HUES48 (cell line): ENCODE measurements at regions not wholly inside any gene's neighbourhood (a gene's known extent, or its start where the extent isn't known, plus 50 kb on each side); places are given as distances from the start of the nearest gene placed in this dataset.
"Not testable (repeated sequence)": the region's sequence is repeated elsewhere in the genome, so short reads cannot be mapped to it uniquely, and the experiment has no call there.

Experiments
- H3K27ac ChIP-seq: one replicate; pipeline ENCODE4 v1.7.0; 2013; ENCODE audit warnings: low read depth, low read length, inconsistent platforms
- H3K27me3 ChIP-seq: 2 replicates; pipeline ENCODE4 v1.6.1; 2013; ENCODE audit warnings: mild to moderate bottlenecking, low read length; ENCODE audit not compliant: control insufficient read depth, insufficient read depth
- H3K36me3 ChIP-seq: 2 replicates; pipeline ENCODE4 v1.6.1; 2013; ENCODE audit warnings: low read length; ENCODE audit not compliant: control insufficient read depth, insufficient read depth
- H3K4me1 ChIP-seq: 2 replicates; pipeline ENCODE4 v1.6.1; 2013; ENCODE audit warnings: mild to moderate bottlenecking, low read length; ENCODE audit not compliant: control insufficient read depth, insufficient read depth
- H3K4me3 ChIP-seq: 2 replicates; pipeline ENCODE4 v1.5.1; 2013; ENCODE audit warnings: mild to moderate bottlenecking, low read depth, low read length
- H3K9ac ChIP-seq: 2 replicates; pipeline ENCODE4 v1.6.1; 2013; ENCODE audit warnings: mild to moderate bottlenecking, low read depth, low read length, moderate library complexity
- H3K9me3 ChIP-seq: 2 replicates; pipeline ENCODE4 v1.6.1; 2013; ENCODE audit warnings: low read length; ENCODE audit not compliant: control insufficient read depth, insufficient read depth

GRCh38 chr2:136715146-136715545, 50.2 kb upstream of the THSD7B start:
- Histone ChIP-seq H3K9ac (no peak overlapping the region), H3K9me3 (no peaks in the 10 kb centered on the region), H3K4me1 (no peaks in the 10 kb centered on the region), H3K4me3 (no peak overlapping the region), H3K27me3 (no peaks in the 10 kb centered on the region), H3K27ac (no peak overlapping the region), H3K36me3 (no peaks in the 10 kb centered on the region)

- Histone ChIP-seq H3K4me1 (no peaks in the 10 kb centered on the region), H3K9ac (no peak overlapping the region), H3K9me3 (no peaks in the 10 kb centered on the region), H3K27me3 (no peaks in the 10 kb centered on the region), H3K36me3 (no peaks in the 10 kb centered on the region), H3K27ac (no peak overlapping the region), H3K4me3 (no peak overlapping the region)
Measured at GRCh38 chr2:136714452-136714951, 50.8 kb upstream of the THSD7B start.

- Histone ChIP-seq H3K36me3 (no peaks in the 10 kb centered on the region), H3K9me3 (no peaks in the 10 kb centered on the region), H3K4me1 (no peaks in the 10 kb centered on the region), H3K27ac (no peak overlapping the region), H3K27me3 (no peaks in the 10 kb centered on the region), H3K9ac (no peak overlapping the region), H3K4me3 (no peak overlapping the region)
Measured at GRCh38 chr2:136713739-136714138, 51.6 kb upstream of the THSD7B start.

DNA sequence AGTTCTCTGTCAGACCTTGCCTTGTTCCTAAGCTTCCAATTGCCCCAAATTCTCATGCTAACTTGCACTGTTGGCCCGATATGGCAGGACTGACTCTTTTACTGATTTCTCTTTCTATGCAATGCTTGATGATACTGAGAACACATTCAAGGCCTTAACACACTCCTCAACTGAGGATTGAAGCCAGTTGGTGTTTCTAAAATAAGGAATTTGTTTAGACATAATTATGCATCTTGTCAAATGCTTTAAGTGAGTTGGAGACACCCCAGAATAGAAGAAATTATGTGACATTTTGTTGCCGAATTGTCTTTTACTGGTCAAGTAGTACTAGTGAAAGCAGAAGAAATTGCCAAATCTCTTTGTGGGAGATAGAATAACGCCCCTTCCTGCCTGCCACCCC, 60.0 kb upstream of the THSD7B start:
- Histone ChIP-seq H3K4me3 (no peak overlapping the region), H3K27me3 (no peaks in the 10 kb centered on the region), H3K36me3 (no peaks in the 10 kb centered on the region), H3K27ac (no peak overlapping the region), H3K9ac (no peak overlapping the region), H3K4me1 (no peaks in the 10 kb centered on the region), H3K9me3 (no peaks in the 10 kb centered on the region)

DNA sequence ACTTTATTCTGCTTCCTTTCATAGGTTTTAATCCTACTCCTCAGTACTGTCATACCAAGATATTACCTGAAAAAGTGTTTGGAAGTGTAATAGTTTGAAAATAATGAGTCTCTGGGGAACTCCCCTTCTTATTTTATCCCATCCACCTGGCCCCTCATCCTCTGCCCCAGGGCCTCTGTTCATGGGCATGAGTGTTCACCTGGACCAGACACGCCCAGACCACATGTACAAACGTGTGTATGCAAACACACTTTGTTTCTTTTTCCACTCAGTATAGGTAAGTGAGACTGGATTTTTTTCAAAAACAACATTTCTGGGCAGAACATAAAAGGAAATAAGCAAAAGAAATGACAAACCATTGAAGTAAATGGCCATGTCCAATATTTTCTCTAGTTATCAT, 62.1 kb upstream of the THSD7B start:
- Histone ChIP-seq H3K9ac (no peak overlapping the region), H3K4me1 (no peaks in the 10 kb centered on the region), H3K36me3 (no peaks in the 10 kb centered on the region), H3K4me3 (no peak overlapping the region), H3K9me3 (no peaks in the 10 kb centered on the region; the same call in 1 of the 2 replicates), H3K27ac (no peak overlapping the region), H3K27me3 (no peaks in the 10 kb centered on the region)

GRCh38 chr2:136696438-136696837, 68.9 kb upstream of the THSD7B start:
- Histone ChIP-seq H3K4me1 (no peaks in the 10 kb centered on the region), H3K9ac (no peak overlapping the region), H3K4me3 (no peak overlapping the region), H3K27ac (no peak overlapping the region), H3K27me3 (no peaks in the 10 kb centered on the region), H3K9me3 (no peaks in the 10 kb centered on the region; the same call in 1 of the 2 replicates), H3K36me3 (no peaks in the 10 kb centered on the region)

GRCh38 chr2:136693966-136694365, 71.4 kb upstream of the THSD7B start:
- Histone ChIP-seq H3K9me3 (no peaks in the 10 kb centered on the region), H3K27me3 (no peaks in the 10 kb centered on the region), H3K36me3 (no peaks in the 10 kb centered on the region), H3K27ac (no peak overlapping the region), H3K4me3 (no peak overlapping the region), H3K4me1 (no peaks in the 10 kb centered on the region), H3K9ac (no peak overlapping the region)

DNA sequence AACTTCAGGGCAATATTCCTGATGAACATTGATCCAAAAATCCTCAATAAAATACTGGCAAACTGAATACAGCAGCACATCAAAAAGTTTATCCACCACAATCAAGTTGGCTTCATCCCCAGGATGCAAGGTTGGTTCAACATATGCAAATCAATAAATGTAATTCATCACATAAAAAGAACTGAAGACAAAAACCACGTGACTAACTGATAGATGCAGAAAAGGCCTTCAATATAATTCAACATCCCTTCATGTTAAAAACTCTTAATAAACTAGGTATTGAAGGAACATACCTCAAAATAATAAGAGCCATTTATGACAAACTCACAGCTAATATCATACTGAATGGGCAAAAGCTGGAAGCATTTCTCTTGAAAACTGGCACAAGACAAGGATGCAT, 85.3 kb upstream of the THSD7B start:
- not testable (repeated sequence) for H3K9me3 ChIP-seq, H3K27ac ChIP-seq, H3K36me3 ChIP-seq, H3K4me1 ChIP-seq, H3K27me3 ChIP-seq, H3K9ac ChIP-seq, H3K4me3 ChIP-seq

DNA sequence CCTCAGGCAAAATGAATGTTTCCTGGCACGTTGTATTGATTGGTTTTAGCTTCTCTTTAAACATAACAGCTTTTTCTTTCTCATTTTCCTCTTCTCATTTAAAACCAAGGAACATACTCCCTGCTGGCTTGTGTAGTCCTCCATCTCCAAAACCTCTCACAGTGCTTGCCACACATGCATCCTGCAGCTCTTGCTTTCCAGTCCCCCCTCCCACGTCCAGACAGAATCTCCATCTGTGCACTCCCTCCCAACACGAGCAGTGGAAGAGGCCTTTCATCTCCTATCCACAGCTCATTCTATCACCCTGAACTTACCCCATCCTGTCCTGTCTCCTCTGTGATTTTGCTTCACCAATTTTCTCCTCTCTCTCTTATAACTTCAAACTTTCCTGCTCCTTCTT, 99.6 kb upstream of the THSD7B start:
- no peaks in the 10 kb centered on the region for H3K27me3 ChIP-seq
- H3K4me1 ChIP-seq, result no peaks in the 10 kb centered on the region
- H3K4me3 ChIP-seq, result no peak overlapping the region
- no peak overlapping the region for H3K27ac ChIP-seq
- H3K36me3 ChIP-seq, result no peaks in the 10 kb centered on the region
- no peaks in the 10 kb centered on the region for H3K9me3 ChIP-seq
- no peak overlapping the region for H3K9ac ChIP-seq

DNA sequence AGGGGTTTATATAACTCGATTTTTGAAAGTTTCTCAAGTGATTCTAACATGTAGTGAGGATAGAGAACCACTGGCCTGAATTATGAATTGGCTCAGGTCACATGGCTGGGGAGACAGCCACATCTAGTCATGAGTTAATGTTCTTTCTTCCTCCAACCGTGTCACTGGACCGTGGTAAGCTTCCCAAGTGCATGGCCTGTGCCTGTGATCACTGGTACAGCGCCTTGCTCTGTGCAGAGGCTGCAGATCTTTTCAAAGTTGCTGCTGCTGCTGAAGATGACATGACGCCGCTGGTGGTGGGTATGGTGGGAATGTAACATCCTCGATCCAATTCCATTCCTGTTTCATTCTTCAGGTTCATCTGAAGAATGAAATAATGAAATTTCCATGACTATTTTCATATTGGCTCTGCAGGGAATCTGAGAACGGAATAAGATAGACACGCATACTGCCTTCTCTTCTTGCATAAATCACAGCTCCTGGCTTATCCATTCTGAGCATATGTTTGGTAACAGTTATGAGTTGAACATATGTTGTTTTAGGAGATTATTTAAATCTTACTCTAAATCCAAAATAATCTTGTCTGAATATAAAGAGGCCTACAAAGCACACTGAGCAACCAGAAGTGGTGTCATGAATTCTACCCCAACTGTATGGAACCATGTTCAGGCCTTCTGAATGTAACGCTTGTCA, 100.5 kb upstream of the THSD7B start:
- H3K9me3 ChIP-seq, result no peaks in the 10 kb centered on the region
- no peaks in the 10 kb centered on the region for H3K27me3 ChIP-seq
- no peaks in the 10 kb centered on the region for H3K36me3 ChIP-seq
- no peak overlapping the region for H3K27ac ChIP-seq
- H3K4me3 ChIP-seq, result no peak overlapping the region
- H3K9ac ChIP-seq, result no peak overlapping the region
- H3K4me1 ChIP-seq, result no peaks in the 10 kb centered on the region

DNA sequence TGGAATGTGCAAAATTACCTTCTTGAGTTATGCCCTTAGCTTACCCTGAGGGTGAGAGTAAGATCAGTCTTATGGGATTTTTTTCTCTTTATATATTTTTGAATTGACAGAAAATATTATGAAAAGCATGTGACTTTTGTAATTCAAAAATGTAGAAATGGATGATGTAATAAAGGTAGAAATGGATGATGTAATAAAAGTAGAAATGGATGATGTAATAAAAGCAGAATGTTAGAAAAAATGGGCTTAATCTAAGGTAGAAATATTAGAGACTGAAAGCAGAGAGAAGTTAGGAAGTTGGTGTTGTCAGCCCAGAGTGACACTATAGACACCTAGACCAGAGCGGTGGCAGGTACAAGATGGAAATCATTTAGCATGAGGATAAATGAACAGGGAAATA, 107.1 kb upstream of the THSD7B start:
- Histone ChIP-seq H3K27ac (no peak overlapping the region), H3K4me3 (no peak overlapping the region), H3K36me3 (no peaks in the 10 kb centered on the region), H3K9me3 (no peaks in the 10 kb centered on the region), H3K9ac (no peak overlapping the region), H3K27me3 (no peaks in the 10 kb centered on the region), H3K4me1 (peaks cover 13% of the 10 kb centered on the region)
